HG03469 (cell line): ENCODE measurements at regions not wholly inside any gene's neighbourhood (a gene's known extent, or its start where the extent isn't known, plus 50 kb on each side); places are given as distances from the start of the nearest gene placed in this dataset.
"Not testable (repeated sequence)": the region's sequence is repeated elsewhere in the genome, so short reads cannot be mapped to it uniquely, and the experiment has no call there.

Experiments used
- ATAC-seq: cut with Tn5 transposase; IDR thresholded peaks from one replicate; pipeline ENCODE4 v1.9.1; 2021; ENCODE audit warnings: mild to moderate bottlenecking, moderate library complexity, moderate number of reproducible peaks; ENCODE audit not compliant: unreplicated experiment

DNA sequence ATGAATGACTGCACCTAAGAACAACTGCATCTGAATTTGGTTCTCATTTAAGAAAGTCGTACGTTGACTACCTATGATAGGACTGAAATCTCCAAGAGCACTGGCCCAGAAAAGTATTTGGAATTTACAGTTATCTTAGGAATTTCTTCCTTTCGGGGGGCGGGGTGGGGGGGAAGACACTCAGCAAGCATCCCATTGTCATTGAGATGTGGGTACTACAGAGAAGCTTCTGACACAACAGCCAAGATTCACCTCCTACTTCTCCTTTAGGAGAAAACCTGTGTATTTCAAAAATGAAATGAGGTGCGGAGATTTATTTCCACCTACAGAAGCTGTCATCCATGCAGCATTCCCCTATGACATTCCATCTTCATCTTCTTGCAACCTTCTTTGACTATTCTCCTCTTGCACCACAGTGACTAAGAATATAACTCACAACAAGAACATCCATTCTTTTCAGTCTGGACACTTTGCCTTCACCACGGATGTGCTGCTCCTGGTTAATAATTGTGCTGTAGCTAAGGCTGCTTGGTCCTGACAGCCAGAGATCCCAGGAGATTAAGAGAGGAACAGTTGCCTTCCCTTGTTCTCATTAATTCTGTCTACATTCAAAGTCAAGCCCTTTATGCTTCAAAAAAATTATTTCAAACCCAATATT, 98.4 kb upstream of the FRMD4A start:
- ATAC-seq, result no peak

GRCh38 chr10:14425034-14425433, 94.3 kb upstream of the FRMD4A start:
- no peak for ATAC-seq

DNA sequence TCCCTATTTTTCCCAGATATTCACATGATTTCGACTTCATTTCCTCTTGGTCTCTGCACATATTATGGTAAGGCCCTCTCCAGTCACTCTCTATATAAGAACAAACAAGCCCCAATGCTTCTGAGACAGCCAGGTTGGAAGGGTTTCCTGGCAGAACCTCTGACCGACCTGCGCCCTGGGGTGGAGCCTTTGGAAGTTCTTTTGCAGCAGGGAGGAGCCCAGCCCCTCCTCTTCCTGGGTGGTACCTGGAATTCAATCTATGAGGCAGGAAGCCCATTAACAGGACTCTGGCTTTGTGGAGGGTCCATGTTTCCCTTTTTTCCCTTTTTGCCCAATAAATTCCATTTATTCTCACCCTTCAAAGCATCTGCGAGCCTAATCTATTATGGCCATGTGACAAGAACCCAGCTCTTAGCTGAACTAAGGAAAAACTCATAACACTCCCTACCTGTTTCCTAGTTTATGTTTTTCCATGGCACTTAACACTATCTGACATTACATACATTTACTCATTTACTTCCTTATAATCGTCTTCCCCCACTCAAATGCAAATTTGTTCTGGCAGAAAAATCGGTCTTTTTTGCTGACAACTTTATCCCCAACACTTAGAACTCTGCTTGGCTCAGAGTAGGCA, 92.5 kb upstream of the FRMD4A start:
- ATAC-seq, result no peak

- ATAC-seq, result no peak
These were observed 91.7 kb upstream of the FRMD4A start for GRCh38 chr10:14422431-14422830.

- no peak for ATAC-seq
These were observed 91.2 kb upstream of the FRMD4A start for GRCh38 chr10:14421941-14422340.

GRCh38 chr10:14417336-14417735, 86.6 kb upstream of the FRMD4A start:
- not testable (repeated sequence) for ATAC-seq

- no peak for ATAC-seq
These were observed 85.6 kb upstream of the FRMD4A start for GRCh38 chr10:14416308-14416700.

DNA sequence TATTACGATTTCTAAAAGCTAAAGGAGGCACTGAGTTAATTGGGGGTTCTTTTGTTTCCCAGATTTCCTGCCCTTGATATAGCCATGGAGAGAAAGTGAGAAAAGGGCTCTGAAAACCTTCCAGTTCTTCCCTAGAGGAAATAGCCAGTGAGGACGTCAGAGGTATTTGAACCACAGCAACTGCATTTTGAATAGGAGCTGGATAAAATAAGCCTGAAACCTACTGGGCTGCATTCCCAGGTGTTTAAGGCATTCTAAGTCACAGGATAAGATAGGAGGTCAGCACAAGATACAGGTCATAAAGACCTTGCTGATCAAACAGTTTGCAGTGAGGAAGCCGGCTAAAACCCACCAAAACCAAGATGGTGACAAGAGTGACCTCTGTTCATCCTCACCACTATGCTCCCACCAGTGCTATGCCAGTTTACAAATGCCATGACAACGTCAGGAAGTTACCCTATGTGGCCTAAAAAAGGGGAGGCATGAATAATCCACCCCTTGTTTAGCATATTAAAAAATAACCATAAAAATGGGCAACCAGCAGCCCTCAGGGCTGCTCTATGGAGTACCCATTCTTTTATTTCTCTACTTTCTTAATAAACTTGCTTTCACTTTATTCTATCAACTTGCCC, 85.1 kb upstream of the FRMD4A start:
- ATAC-seq, result no peak

- no peak for ATAC-seq
These were observed 84.2 kb upstream of the FRMD4A start for GRCh38 chr10:14414901-14415300.

DNA sequence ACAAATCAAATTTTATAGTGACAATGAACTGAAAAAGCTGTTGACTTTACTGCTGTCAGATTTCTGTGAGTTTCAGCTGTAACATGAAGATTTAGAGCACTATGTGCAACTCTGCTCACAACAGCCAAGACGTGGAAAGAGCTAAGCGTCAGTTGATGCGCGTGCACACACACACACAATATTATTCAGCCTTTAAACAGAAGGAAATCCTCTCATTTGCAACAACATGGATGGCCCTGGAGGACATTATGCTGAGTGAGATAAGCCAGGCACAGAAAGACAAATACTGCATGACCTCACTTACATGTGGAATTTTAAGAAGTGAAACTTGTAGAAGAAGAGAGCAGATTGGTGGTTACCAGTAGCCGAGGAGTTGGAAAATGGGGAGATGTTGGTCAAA, 82.8 kb upstream of the FRMD4A start:
- ATAC-seq, result no peak

- ATAC-seq, result no peak
These were observed 81.9 kb upstream of the FRMD4A start for GRCh38 chr10:14412624-14413023.

- ATAC-seq, result no peak
These were observed 79.2 kb upstream of the FRMD4A start for GRCh38 chr10:14409856-14410458.

DNA sequence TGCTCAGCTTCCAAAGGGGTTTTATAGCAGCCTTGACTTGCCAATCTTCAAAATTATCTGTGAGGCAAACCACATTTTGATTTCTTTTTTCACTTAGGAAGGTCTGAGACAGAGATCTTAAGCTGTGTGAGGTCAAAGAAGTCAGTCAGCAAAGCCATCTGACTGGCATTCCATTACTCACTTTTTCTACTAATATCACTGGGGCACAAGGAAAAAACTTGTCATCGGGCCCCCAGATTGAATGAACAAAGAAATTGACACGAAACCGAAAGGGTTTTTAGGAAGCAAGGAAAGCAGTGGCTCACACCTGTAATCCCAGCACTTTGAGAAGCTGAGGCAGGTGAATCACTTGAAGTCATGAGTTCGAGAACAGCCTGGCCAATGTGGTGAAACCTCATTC, 78.5 kb upstream of the FRMD4A start:
- ATAC-seq, result no peak

DNA sequence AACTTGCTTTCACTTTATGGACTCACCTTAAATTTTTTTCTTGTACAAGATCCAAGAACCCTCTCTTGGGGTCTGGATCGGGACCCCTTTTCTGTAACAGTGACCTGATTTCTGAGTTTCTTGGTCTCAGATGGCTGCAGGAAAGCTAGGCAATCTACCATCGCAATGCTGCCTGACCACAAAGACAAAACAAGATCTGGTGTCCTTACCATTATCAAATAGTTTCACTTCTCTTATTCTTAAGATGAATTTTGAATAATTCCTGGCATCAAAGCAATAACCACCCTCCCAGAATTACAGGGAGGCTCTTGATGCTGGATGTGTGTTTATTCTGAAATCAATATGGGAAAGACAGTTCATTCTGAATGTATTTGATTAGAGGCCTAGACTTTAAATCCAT, 77.4 kb upstream of the FRMD4A start:
- no peak for ATAC-seq

DNA sequence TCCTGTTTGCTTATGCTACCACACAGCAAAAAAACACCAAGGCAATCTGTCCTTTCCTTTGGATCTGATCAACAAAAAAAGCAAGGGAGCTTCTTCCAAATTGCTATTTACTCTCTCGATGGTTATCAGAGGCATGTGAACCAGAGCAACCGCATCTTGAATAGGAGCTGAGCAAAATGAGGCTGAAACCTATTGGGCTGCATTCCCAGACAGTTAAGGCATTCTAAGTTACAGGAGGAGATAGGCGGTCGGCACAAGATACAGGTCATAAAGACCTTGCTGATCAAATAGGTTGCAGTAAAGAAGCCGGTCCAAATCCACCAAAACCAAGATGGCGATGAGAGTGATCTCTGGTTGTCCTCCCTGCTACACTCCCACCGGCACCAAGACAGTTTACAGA, 76.8 kb upstream of the FRMD4A start:
- ATAC-seq, result no peak

DNA sequence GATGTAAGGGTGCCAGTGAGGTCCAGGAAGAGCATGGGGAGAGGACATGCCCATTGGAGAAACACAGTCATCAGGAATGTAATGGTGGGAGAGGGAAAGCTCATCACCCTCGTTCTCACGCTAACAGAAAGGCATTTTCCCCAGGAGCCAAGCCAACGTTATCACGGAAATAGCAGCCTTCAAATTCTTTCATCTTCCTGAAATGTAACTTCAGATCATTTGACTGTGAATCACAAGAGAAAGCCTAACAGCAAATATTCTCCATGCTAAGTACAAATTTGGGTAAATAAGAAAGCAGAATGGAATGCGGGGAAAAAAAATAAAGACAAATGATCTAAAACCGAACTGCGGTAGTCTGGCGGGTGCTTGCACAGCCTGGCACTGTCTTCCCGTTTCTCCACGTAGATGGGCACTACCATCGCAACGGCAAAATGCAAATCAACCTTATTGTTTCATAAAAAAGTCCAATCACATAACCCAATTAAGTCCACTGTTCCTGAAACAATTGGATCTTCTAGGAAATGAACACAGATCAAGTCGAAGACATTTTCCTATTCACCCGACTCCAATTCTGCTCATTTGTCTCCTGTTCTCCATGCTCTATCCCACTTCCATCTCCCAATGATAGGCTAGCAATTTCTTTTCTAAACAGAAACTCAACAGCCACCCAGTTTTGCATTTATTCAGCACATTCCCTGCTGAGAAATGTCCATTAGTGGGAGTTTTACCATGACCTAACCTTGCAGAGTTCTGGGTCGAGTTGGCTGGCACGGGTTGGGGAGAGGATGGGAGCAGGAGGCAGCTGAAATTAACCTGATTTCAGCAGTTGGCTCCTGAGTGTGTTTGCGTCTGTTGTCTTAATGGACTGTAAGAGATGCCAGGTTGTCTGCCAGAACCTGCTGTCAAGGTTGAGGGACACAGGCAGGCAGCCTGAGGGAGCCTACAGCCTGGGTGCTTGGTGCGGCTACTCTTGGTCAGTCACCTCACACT, 74.6 kb upstream of the FRMD4A start:
- no peak for ATAC-seq

- ATAC-seq, result no peak
These were observed 73.3 kb upstream of the FRMD4A start for GRCh38 chr10:14403881-14404623.

- no peak for ATAC-seq
These were observed 72.6 kb upstream of the FRMD4A start for GRCh38 chr10:14403359-14403758.

- no peak for ATAC-seq
These were observed 68.9 kb upstream of the FRMD4A start for GRCh38 chr10:14399641-14400040.

GRCh38 chr10:14397066-14397465, 66.3 kb upstream of the FRMD4A start:
- no peak for ATAC-seq
